ENCODE measurements at regions not wholly inside any gene's neighbourhood (a gene's known extent, or its start where the extent isn't known, plus 50 kb on each side); places are given as distances from the start of the nearest gene placed in this dataset.

GRCh38 chr1:108051631-108052377, 86.8 kb upstream of the VAV3 start:
- Histone ChIP-seq H3K9me3 (replicated peaks in 1 of 2; ENCODE audit: control insufficient read depth in 1 of 2, insufficient read depth in 1 of 2, low read length in 2 of 2) (no peaks in the 10 kb centered on the region), H3K79me2 (ENCODE audit: insufficient read depth, low read length) (peaks cover 57% of the 10 kb centered on the region), H3K27ac (ENCODE audit: low read depth in 1 of 2, low read length in 2 of 2) (peak overlapping the region; percentile 25 to 91), H3K4me1 (ENCODE audit: control insufficient read depth in 1 of 2, insufficient read depth in 2 of 2, low read length in 2 of 2) (peaks cover 83 to 86% of the 10 kb centered on the region in 2 donors), H3K4me3 (replicated peaks in 1 of 3; ENCODE audit: low read depth in 2 of 3, low read length in 3 of 3) (peak overlapping the region; percentile 48 to 82 (median 70)), H3K27me3 (ENCODE audit: control insufficient read depth in 2 of 2, insufficient read depth in 2 of 2, low read length in 2 of 2) (no peaks in the 10 kb centered on the region), H4K20me1 (ENCODE audit: insufficient read depth, low read length) (no peaks in the 10 kb centered on the region), H3K36me3 (replicated peaks in 1 of 2; ENCODE audit: control insufficient read depth in 1 of 2, insufficient read depth in 2 of 2, low read length in 2 of 2) (no peaks in the 10 kb centered on the region), H2AFZ (ENCODE audit: insufficient read depth, low read depth, low read length, poor library complexity, severe bottlenecking) (peak overlapping the region; percentile 39), H3K4me2 (replicated peaks; ENCODE audit: extremely low read depth, low read length, poor library complexity, severe bottlenecking) (peak overlapping the region; percentile 64), H3K9ac (ENCODE audit: insufficient read depth, low read length, poor library complexity, severe bottlenecking) (peak overlapping the region; percentile 44)
- Mint-ChIP-seq H3K4me1 (peaks cover 74% of the 10 kb centered on the region), H3K27me3 (ENCODE audit: low read depth in 3 of 3) (peaks cover 0 to 2% (median 0%) of the 10 kb centered on the region in 3 donors), H3K36me3 (peaks cover 10 to 14% of the 10 kb centered on the region in 2 donors), H3K9me3 (peaks cover 0 to 5% (median 3%) of the 10 kb centered on the region in 7 donors), H3K4me3 (no peak overlapping the region), H3K27ac (no peak overlapping the region)
- TF ChIP-seq CTCF (IDR thresholded peaks at IDR 0.05): no peak
- no peak for DNase-seq
- 30% methylated on average over 3 of the region's 8 CpGs for WGBS (ENCODE audit: insufficient coverage)
- intact Hi-C loops (cut with micrococcal nuclease): loop anchor here (2.0 to 10.0 kb wide), 6 partner anchors 21 to 177 kb away; partner anchors contain the start of gene VAV3 (in 1 of the 2)

- Histone ChIP-seq H3K4me3 (replicated peaks in 1 of 3; ENCODE audit: low read depth in 2 of 3, low read length in 3 of 3) (peak overlapping the region; percentile 48 to 82 (median 70)), H3K4me1 (ENCODE audit: control insufficient read depth in 1 of 2, insufficient read depth in 2 of 2, low read length in 2 of 2) (peaks cover 77 to 82% of the 10 kb centered on the region in 2 donors), H3K9ac (ENCODE audit: insufficient read depth, low read length, poor library complexity, severe bottlenecking) (peak overlapping the region; percentile 44), H3K9me3 (replicated peaks in 1 of 2; ENCODE audit: control insufficient read depth in 1 of 2, insufficient read depth in 1 of 2, low read length in 2 of 2) (no peaks in the 10 kb centered on the region), H3K27ac (ENCODE audit: low read depth in 1 of 2, low read length in 2 of 2) (peak overlapping the region; percentile 86 to 91), H3K4me2 (replicated peaks; ENCODE audit: extremely low read depth, low read length, poor library complexity, severe bottlenecking) (peak overlapping the region; percentile 64), H3K79me2 (ENCODE audit: insufficient read depth, low read length) (peaks cover 54% of the 10 kb centered on the region), H2AFZ (ENCODE audit: insufficient read depth, low read depth, low read length, poor library complexity, severe bottlenecking) (peak overlapping the region; percentile 39), H4K20me1 (ENCODE audit: insufficient read depth, low read length) (no peaks in the 10 kb centered on the region), H3K27me3 (ENCODE audit: control insufficient read depth in 2 of 2, insufficient read depth in 2 of 2, low read length in 2 of 2) (no peaks in the 10 kb centered on the region), H3K36me3 (replicated peaks in 1 of 2; ENCODE audit: control insufficient read depth in 1 of 2, insufficient read depth in 2 of 2, low read length in 2 of 2) (no peaks in the 10 kb centered on the region)
- Mint-ChIP-seq H3K9me3 (peaks cover 0 to 5% (median 3%) of the 10 kb centered on the region in 7 donors), H3K27me3 (ENCODE audit: low read depth in 3 of 3) (peaks cover 0 to 2% (median 0%) of the 10 kb centered on the region in 3 donors), H3K27ac (no peak overlapping the region), H3K4me1 (peaks cover 67% of the 10 kb centered on the region), H3K4me3 (no peak overlapping the region), H3K36me3 (peaks cover 10 to 13% of the 10 kb centered on the region in 2 donors)
- no CpG with 5 or more reads among the region's 5 CpGs for WGBS (ENCODE audit: insufficient coverage)
- no peak for TF ChIP-seq CTCF (IDR thresholded peaks at IDR 0.05)
- no peak for DNase-seq
- intact Hi-C loops (cut with micrococcal nuclease): loop anchor here (5.0 to 10.0 kb wide), 5 partner anchors 54 to 176 kb away; partner anchors contain the start of gene VAV3 (in 1 of the 2)
These were observed 86.1 kb upstream of the VAV3 start for GRCh38 chr1:108050911-108051629.

All from CD14-positive monocyte (primary cell).